ENCODE measurements at regions not wholly inside any gene's neighbourhood (a gene's known extent, or its start where the extent isn't known, plus 50 kb on each side); places are given as distances from the start of the nearest gene placed in this dataset.

DNA sequence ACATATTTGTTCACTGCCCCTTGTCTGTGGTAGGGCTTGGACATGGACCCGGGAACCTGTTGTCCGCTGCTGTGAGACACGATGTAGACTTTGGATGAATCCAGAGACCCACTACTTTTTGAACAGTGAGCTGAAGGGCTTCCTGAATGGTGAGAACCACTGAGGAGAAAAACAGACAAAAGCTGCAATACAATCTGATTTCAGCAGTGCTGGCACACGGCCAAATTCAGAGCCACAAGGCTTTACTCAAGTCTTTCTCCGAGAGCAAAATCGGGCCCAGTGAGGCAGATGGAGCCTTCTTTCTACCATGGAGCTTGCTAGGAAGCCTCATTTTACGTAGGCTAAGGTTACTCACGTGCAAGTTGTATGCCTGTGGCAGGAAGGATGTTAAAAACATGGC is 197.6 kb downstream of the SIPA1L2 start:
- peaks cover 0 to 64% (median 0%) of the 10 kb centered on the region in 3 donors for H3K36me3 ChIP-seq
- no peaks in the 10 kb centered on the region for H3K27me3 ChIP-seq
- H3K4me3 ChIP-seq, result no peak overlapping the region
- H3K27ac ChIP-seq, result no peak overlapping the region
- no peak for TF ChIP-seq POLR2A (IDR thresholded peaks at IDR 0.05)
- TF ChIP-seq, protein P1, sequence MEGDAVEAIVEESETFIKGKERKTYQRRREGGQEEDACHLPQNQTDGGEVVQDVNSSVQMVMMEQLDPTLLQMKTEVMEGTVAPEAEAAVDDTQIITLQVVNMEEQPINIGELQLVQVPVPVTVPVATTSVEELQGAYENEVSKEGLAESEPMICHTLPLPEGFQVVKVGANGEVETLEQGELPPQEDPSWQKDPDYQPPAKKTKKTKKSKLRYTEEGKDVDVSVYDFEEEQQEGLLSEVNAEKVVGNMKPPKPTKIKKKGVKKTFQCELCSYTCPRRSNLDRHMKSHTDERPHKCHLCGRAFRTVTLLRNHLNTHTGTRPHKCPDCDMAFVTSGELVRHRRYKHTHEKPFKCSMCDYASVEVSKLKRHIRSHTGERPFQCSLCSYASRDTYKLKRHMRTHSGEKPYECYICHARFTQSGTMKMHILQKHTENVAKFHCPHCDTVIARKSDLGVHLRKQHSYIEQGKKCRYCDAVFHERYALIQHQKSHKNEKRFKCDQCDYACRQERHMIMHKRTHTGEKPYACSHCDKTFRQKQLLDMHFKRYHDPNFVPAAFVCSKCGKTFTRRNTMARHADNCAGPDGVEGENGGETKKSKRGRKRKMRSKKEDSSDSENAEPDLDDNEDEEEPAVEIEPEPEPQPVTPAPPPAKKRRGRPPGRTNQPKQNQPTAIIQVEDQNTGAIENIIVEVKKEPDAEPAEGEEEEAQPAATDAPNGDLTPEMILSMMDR (IDR thresholded peaks at IDR 0.05), result no peak
- H3K4me1 ChIP-seq, result no peaks in the 10 kb centered on the region
- no peak for DNase-seq
- H3K9me3 ChIP-seq, result no peaks in the 10 kb centered on the region

DNA sequence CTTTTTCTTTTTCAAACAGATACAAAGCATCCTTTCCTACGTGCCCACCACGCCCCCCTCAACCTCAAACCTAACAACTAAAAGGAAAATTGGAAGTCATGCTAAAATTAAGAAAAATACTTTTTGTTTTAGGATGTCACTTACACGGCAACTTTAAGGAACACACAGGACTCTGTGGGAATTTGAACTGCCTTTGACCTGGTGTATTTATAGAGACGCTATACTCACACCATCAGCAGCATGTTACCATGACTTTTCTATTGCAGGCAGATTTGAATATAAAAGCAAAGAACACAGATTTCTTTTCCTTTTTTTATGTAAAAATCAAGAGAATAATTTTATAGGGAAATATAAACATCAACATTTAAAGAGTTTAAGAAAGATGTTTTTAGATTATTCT is 198.2 kb downstream of the SIPA1L2 start:
- no peaks in the 10 kb centered on the region for H3K4me1 ChIP-seq

DNA sequence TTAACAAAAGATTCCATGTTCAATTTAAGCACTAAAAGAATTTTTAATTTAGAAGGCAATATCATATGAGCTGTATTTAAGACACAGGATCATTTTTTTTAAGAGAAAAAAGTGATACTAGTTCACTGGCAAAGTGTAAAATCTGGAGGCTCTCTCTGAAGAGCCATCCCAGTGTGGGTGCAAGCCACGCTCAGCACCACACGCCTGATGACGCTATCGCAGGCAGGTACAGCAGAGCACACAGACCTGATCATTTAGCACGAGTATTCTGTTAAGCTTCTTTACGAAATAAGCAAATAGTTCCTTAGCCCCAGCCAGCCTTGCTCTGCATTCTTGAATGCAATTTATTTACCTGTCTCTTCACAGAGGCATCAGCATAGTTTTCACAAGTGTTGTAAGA is 198.6 kb downstream of the SIPA1L2 start:
- no peaks in the 10 kb centered on the region for H3K9me3 ChIP-seq
- TF ChIP-seq, protein P1 (IDR thresholded peaks at IDR 0.05), result no peak
- no peak for TF ChIP-seq POLR2A (IDR thresholded peaks at IDR 0.05)

More for the DNA sequence above, 198.2 kb downstream of the SIPA1L2 start:
- TF ChIP-seq POLR2A (IDR thresholded peaks at IDR 0.05), result no peak
- H3K27ac ChIP-seq, result no peak overlapping the region
- no peaks in the 10 kb centered on the region for H3K9me3 ChIP-seq
- peaks cover 0 to 63% (median 0%) of the 10 kb centered on the region in 3 donors for H3K36me3 ChIP-seq
- H3K4me3 ChIP-seq, result no peak overlapping the region
- DNase-seq, result no peak
- H3K27me3 ChIP-seq, result no peaks in the 10 kb centered on the region

DNA sequence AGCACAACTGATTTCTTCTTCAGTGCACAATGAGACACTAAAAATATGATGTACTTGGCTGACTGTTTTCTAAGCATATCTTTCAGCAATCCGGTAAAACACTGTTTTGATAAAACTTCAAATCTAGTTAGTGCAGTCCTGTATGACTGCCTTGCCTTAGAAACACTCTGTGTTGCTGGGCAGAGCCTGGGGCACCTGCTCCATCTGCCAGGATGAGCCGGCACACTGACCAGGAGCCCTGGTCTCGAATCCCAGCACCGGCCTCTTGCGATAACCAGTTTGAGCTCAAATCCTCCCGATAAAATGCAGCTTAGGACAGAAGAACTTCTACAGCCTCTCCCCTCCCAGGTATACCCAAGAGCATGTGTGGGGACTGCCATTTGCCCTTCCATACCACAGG is 199.5 kb downstream of the SIPA1L2 start:
- Histone ChIP-seq H3K27me3 (no peaks in the 10 kb centered on the region), H3K4me1 (no peaks in the 10 kb centered on the region), H3K36me3 (peaks cover 0 to 58% (median 0%) of the 10 kb centered on the region in 3 donors), H3K4me3 (no peak overlapping the region), H3K27ac (no peak overlapping the region), H3K9me3 (no peaks in the 10 kb centered on the region)
- DNase-seq, result no peak
- TF ChIP-seq, protein P1 (IDR thresholded peaks at IDR 0.05), result no peak
- TF ChIP-seq POLR2A (IDR thresholded peaks at IDR 0.05), result no peak

More for the DNA sequence above, 198.6 kb downstream of the SIPA1L2 start:
- Histone ChIP-seq H3K27me3 (no peaks in the 10 kb centered on the region), H3K36me3 (peaks cover 0 to 58% (median 0%) of the 10 kb centered on the region in 3 donors), H3K27ac (no peak overlapping the region), H3K4me1 (no peaks in the 10 kb centered on the region), H3K4me3 (no peak overlapping the region)
- DNase-seq, result no peak

DNA sequence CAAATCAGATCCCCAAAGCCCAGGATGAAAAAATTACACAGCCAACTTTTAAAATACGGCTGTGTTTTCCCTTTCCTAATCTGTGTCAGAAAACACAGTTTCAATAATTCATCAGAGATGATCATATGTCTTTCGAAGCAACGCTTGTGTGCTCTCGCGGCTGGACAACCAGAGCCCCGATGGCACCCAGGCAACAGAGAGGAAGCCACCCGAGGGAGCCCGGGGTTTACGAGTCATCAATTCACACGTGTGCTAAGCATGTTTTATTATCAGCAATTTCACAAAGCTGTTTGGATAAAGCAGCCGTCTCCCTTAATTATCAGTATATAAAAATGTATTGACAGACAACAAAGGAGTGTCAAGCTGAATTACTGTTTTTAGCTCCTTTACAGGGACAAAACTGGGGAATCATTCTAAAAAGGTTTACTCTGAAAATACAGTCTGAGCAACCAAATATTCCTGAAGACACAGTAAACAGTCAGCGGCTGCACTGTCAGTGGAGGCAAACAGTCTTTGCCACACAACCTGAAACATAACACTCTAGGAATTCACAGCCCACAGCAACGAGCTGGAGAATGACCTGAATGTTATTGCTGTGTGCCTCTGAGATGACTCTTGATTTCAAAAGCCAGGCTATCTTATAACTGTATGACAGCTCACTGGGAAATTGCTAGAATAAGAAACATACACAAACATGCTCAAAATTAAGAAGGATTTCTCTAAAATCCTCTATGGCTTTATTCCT is 201.0 kb downstream of the SIPA1L2 start:
- H3K27ac ChIP-seq, result no peak overlapping the region
- H3K4me3 ChIP-seq, result no peak overlapping the region
- H3K36me3 ChIP-seq, result peaks cover 0 to 59% (median 0%) of the 10 kb centered on the region in 3 donors
- no peaks in the 10 kb centered on the region for H3K4me1 ChIP-seq
- TF ChIP-seq, protein P1 (IDR thresholded peaks at IDR 0.05), result no peak
- TF ChIP-seq POLR2A (IDR thresholded peaks at IDR 0.05), result no peak
- H3K27me3 ChIP-seq, result no peaks in the 10 kb centered on the region
- DNase-seq, result no peak
- no peaks in the 10 kb centered on the region for H3K9me3 ChIP-seq

DNA sequence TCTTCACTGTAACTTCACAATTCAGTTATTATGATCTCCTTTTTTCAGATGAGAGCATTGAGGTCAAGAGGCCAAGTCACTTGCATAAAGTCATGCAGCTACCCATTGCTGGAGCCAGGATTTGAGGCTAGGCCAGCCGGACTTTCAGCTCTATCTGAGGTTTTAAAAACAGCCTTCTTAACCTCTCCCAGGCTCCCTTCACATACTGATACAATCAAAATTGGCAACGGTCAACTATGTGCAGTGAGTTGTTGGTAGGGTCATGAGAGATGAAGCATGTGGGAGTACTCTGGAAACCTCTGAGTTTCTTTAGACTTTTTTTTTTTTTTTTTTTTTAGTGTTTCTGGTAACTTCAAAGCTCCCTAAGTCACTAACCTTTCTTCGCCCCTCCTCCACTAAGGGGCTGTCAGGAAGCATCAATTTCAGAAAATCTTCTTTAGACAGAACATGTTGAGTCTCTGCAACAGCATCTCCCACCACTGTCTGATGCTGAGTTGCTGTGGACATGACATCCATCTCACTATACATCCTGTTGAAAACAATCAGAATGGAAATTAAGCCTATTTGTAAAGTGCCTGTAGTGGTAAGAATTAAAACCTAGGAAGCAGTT is 201.8 kb downstream of the SIPA1L2 start:
- Histone ChIP-seq H3K4me1 (no peaks in the 10 kb centered on the region), H3K9me3 (no peaks in the 10 kb centered on the region), H3K4me3 (no peak overlapping the region), H3K36me3 (peaks cover 0 to 63% (median 0%) of the 10 kb centered on the region in 3 donors), H3K27me3 (no peaks in the 10 kb centered on the region), H3K27ac (no peak overlapping the region)
- TF ChIP-seq, protein P1 (IDR thresholded peaks at IDR 0.05), result no peak
- TF ChIP-seq POLR2A (IDR thresholded peaks at IDR 0.05), result no peak
- no peak for DNase-seq

Measured in Peyer's patch (tissue), 4 donors.